ENCODE measurements at regions not wholly inside any gene's neighbourhood (a gene's known extent, or its start where the extent isn't known, plus 50 kb on each side); places are given as distances from the start of the nearest gene placed in this dataset.

DNA sequence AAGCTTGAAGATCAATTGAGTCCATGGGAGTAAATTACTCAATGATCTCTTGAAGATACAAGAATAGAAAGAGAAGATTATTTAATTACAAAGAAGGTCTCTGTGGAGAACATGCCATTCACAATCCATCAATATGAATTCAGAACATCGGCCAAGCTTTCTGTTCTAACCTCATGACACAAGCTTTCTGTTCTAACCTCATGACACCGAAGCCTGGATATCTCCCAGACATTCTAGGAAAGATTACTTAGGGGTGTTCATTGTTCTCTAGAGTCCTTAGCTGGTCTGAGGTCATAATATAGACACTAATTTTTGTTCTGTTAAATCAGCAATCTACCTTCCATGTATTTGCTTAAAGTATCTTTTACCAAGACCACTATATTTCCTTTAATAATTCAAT lies 95.5 kb downstream of the RDH14 start:
- no peak for DNase-seq

DNA sequence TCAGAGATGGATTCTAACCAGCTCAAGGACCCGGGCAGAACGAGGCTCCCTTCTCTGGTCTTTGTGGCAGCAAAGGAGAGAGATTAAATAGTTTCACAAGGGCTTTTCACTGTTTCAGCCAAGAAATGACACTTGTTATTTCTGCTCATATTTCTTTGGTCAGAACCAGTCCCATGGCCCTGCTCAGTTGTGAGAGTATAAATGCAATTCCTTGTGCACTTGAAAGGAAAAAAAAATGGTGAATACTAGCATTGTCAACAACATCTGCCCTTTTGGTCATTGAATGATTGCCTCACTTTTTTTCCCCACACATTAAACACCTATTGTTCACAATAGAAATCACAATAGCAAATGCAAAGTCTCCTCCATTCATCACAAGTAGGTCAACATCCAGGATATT lies 104.4 kb downstream of the RDH14 start:
- DNase-seq, result no peak

DNA sequence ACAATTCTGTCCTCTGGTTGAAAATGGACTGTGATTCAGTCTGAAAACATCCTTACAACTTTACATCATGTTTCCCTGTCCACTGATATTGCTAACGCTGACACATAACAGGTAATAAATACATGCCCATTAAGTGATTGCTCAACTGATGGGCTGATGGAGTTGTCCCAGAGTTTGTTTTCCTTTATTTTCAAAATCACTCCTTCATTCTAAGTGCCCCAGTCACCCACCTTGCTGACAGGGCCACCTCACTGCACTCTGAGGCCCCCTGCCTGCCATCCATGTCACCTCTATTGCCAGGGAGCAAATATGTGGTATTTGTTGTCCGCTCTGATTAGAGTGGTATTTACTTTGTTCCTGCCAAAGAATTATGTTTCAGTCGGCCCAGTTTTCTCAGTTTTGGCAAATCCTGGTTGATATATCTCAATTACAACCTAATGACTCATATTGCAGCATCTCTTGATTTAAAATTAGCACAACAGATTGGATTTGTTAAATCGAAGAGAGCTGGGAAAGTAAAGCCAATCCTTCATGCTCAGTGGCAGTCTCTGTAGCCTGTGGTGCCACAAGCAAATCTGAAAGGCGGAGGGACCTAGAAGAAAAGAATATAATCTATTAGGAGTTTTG lies 105.1 kb downstream of the RDH14 start:
- peak in 1 of 2 experiments; percentile 17 for DNase-seq

DNA sequence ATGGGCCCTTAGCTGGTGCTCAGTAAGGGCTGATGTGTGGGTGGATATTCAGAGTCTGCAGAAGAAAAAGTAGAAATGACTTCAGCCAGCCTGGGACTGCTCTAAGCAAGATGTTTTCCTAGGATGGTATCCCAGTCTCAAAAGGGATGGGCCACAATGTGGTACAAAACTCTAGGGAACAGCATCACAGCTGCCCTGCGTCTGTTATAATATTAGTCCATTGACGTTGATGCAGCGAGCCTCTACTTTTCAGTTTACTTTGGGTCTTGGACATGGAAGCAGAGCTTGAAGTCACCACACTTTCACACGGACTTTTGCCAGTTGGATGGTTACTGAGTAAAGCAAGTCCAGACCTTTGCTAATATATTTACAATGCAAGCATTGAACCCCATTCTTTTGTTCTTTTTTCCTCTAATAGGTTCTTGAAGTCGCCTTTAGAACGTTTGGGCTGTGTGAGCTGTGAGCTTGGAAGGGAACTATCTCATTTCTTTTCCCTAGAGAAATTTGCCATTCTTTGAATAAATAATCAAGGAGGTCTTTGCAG lies 105.7 kb downstream of the RDH14 start:
- DNase-seq, result no peak

DNA sequence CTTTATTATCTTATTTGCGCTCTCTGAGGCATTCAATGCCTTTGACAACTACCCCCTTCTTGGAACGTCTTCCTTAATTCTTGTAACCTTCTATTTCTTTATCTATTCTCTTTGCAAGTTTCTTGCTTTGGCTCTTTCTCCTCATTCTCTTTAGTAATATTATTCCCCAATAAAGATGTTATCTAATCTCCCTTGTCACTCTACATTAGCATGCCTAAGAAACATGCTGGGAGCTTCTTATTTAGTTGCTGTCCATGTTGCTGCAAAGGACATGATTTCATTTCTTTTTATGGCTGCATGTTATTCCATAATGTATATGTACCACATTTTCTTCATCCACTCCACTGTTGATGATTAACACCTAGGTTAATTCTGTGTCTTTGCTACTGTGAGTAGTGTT lies 113.7 kb downstream of the RDH14 start:
- DNase-seq, result no peak

DNA sequence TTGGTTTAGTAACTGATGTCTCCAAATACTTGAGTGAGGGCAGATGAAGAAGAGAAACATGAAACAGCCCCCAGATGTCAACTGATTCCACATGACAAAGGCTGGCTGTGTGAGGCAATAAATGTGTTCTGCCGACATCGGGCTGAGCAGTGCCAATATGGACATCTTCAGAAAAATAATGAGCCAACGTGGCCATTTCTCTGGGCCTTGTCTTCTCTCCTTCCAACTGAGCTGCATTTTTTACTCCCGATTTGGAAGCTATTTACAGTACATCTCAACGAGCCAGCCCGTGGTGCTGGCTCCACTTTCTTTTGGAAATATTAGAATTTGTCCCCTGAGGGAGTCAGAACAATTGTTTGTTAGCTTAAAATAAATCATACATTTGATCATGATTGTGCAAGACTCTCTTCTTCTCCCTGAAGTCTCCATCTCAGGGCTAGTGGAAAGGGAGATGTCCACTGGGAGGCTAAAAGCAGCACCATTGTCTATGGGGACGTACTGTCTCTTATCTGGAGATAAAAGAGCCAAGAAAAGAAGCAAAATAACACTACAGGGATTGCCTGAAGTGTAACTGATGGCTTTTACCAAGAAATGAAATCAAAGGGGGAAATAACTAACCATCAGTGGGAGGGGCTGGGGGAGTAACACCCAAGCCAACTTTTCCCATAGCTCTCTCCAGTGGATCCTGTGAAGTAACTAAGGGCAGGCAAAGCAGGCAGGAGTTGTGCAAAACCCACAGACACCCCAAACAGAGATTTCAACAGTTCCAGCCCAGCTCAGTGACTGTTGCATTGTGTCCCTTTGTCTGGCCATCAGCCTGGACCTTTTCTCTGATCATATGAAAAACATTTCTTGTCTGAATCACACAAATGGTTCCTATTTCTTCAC lies 114.8 kb downstream of the RDH14 start:
- DNase-seq, result peak in 1 of 2 experiments; percentile 48

DNA sequence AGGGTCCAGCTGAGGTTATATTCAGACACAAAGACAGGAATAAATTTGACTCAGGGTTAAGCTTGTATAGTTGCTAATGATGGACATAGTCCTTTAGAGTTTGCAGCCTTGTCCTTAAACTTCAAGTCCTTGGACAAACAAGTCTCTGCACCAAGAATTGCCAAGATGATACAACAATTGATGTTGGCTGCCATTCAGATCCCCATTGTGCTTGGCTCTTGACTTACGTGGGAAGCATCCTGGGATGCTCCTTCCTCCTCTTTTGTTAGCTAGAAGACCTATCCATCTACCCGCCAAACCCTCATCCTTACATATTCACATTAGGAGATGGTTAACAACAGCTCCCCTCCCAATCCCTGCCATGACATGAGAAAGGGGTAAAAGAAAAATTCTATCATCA lies 115.6 kb downstream of the RDH14 start:
- no peak for DNase-seq

DNA sequence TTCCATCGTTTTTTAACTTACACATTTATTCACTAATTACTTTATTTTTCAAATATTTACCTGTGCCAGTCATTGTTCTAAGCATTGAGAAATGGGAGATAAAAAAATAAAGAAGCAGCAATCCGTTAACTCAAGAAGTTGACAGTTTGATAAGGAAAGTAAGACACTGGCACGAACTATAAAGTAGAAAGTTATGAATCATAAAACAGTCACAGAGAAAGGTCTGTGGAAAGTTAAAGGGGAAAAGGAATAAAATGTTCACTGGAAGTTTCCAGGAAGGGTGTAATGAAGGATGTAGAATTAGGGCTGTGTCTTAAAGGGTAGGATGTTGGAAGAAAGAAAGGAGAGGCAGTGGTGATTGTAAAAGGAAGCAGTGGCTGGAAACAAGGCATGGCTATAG lies 118.9 kb downstream of the RDH14 start:
- no peak for DNase-seq

DNA sequence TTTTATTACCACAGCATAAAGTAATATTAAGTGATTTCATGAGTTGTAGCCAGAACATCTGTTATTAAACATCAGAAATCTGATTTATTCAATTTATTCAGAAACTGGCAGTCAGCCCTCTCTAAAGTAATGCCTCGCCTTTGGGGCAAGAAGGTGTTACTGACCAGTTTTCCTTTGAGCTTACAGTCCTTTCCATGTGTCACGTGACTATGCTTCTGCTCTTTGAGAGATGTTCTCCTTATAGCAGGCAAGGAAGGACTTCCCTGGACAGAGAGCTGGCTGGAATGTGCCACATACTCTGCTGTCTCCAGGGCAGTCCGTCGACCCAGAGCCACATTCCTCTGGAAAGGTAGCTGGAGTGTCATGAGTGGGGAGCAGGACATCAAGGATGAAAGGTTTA lies 119.7 kb downstream of the RDH14 start:
- DNase-seq, result no peak

DNA sequence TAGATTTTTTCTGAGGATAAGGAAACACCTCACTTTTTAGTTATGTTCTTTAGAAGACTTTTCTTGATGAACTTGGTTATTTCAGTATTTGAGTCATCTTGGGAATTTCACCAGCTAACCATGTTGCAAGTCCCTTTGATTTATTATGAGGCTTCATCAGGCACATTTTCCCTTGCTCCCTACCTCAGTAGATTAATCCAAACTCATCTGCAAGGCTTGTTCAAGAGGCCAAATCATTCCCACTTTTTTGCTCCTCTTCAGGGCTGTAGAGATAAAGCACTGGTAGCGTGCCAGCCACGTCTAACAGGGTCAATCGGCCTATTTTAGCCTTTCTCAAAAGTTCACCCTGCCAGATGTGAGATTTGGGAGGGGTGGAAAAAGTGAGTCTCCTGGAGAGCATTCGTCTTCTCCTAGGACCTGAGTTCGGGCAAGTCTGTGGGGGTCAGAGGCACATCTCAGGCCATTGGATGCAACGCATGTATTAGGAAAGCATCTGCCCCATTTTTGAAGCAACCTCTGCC lies 120.3 kb downstream of the RDH14 start:
- no peak for DNase-seq

DNA sequence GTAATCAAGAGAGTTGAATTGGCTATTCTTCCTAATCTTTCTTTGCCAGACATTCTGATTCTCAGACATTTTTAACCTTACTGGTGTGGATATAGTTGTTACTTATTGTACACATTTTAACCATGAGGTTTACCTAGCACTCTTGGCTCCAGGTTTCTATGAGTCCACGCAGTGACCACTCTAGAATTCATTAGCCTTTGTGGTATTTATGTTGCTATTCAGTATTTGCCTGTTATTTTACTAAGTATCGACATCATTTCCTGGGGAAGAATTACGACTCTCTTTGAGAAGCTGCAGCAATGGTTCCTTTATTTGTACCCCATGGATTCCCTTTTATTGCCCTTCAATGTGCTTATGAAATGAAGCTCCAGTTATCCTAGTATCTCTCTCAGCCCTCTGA lies 120.7 kb downstream of the RDH14 start:
- no peak for DNase-seq

DNA sequence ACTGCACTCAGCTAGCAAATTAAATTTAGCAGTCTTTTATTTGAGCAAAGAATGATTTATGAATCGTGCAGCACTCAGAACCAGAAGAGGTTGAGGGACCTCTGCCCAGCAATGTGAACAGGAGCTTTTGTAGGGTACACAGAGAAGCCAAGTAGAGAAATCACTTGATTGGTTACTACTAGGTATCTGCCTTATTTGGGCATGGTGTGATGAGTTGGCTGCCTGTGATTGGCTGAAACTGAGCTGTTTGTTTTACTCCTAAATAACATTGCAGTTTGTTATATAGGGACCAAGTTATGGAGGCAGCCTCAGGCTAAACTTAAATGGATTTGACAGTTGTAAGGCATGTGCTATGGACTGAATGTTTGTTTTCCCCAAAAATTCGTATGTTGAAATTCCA lies 122.5 kb downstream of the RDH14 start:
- DNase-seq, result no peak

DNA sequence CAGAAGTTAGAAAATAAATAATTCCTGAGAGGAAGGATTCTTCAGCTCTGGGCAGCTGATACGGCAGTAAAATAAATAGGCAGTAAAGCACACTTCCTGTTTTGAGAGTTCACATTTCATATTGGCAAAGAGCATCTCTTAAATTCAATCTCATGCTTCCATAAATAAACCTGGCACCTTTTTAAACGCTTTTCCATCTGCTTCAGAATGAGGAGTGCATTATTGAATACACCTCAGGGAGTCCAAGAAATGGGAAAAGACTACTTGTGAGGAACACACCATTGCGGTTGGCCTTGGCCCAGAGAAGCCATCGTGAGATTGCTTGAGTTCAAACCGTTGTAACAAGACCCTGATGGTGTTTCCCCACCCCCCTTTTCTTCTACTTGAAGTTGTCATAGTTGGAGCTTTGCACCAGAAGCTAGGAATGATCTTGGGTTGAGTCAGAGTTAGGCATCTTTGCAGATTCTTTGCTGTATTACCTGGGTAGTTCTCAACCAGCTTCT lies 123.9 kb downstream of the RDH14 start:
- DNase-seq, result no peak

DNA sequence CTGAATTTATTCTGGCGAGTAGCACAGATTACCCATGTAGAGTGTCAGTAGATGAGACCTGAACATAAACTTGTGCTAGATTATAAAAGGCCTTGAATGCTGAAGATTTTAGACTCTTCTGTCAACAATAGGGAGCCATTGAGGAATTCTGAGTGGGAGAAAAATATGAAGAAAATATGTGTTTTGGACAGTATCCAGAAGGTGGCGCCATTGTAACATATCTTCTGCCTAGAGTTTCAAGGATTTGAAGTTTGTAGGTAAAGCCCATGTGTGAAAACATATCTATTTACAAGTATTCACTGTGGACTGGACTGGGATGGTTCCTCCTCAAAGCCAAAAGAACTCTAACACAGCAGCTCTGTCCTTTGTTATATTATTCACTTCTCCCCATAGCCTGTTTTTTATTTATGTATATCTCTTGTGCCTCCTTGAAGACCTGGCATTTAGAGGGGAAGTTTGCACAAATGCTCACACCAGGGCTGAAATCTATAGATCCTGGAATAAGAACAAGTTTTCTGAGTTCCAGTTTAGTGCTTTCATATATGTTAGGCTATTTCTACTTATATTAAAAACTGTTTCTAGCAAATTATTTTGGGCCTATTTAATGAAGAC lies 124.9 kb downstream of the RDH14 start:
- peak; percentile 43 to 69 for DNase-seq

DNA sequence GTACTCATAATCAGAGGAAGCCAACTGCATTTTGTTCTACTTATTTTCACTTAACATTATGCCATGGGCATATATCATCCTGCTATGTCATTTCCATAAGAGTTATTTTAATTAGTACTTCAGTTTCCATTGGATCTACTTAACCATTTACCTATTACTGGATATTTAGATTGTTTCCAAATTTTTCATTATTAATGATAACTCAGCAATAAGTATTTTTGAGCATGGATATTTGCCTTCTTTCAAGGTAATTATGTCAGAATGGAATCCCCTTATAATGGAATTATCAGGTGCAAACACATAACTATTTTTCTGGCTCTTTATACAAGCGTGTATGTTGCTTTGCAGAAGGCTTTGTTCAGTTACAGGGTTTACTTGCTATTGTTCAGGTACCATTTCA lies 126.6 kb downstream of the RDH14 start:
- no peak for DNase-seq

DNA sequence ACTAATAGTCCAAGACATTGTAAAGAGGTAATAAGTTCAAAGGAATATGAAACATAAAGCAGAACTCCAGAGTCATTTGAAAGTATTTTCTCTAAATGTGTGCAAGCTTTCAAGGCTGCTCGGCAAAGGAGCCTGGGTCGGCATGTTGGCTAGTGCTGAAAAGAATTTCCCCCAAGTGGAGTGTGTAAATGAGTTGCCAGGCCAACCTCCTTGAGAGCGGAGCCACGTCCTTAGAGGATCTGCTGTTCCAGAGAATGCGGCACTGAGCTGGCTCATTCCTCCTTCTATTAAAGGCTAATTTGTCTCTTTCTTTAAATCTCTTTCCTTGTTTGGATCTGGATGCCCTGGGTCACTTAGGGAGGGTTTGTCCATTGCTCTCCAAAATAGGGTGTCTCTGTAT lies 127.5 kb downstream of the RDH14 start:
- DNase-seq, result no peak

DNA sequence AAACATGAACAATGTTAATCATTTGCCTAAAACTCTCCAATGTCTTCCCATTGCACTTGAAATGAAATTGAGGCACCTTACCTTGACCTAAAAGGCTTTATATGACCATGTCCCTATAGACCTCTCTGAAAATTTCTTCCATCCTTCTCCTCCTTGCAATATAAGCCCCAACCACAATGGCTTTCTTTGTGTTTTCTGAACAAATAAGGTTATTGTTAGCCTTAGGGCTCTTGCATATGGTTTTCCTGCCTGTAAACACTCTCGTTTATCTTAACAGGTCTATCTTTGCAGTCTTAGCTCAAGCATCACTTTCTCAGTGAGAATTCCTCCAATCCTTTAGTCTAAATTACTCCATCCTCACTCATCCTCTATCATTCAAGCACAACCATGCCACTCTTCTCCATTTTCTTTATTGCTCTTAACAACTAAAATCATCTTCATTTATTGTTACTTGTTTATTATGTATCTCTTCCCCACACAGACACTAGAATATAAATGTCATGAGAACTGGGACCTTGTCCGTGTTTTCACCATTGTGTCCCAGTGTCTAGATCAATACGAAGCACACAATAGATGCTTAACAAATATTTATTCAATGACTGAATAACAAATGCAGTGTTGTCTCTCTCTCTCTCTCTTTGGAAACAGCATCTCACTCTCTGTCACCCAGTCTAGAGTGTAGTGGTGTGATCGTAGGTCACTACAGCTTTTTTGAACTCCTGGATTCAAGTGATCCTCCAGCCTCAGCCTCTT lies 129.3 kb downstream of the RDH14 start:
- DNase-seq, result no peak

DNA sequence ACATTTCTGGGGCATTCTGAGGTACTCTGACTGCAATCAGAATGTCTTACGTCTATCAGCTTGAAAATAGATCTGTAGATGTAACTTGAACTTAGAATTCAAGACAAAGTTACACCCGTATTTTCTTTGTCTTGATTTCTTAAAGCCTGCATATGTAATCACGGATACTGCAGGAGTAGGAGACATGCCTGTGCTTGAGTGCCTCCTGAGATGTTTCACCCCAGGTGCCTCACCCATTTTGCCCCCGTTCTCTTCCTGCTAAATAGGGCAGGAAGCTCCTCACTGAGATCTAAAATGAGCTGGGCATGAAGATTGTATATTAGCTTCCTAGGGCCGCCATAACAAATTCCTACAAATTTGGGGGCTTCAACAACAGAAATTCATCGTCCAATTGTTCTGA lies 131.9 kb downstream of the RDH14 start:
- DNase-seq, result no peak

DNA sequence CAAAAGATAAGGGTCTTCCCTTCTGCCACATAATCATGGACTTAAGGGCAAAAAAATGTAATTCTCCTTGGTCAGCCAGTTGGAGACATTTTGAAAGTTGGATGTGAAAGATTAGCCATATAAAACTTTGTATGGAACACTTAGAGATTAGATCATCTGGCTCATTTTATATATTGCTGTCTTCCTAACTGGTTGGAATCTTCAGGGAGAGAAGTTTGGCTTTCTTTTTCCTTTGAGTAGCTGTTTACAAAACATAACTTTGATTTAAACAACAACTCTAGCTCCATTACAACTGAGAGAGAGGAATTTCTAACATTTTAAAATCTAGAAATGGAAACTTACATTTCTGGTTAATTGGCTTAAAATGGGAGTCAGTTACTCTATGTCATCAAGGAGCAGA lies 132.7 kb downstream of the RDH14 start:
- no peak for DNase-seq

DNA sequence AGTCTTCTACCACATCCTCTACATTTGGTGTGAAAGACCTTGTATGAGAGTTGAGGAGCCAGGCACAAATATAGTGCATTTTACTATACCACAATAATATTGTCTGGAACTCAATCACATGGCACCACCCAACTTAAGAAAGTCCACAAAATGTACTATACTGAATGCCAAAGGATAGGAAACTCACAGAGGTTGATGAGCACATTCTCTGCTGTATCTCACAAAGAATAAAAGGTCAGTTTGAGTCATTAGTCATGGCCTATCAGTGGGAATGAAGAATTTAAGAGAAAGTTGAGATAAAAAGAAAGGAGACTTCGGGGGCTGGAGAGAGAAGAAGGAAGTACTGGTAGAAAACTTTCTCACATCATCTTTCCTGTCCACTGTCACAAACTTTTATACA lies 134.3 kb downstream of the RDH14 start:
- DNase-seq, result no peak

DNA sequence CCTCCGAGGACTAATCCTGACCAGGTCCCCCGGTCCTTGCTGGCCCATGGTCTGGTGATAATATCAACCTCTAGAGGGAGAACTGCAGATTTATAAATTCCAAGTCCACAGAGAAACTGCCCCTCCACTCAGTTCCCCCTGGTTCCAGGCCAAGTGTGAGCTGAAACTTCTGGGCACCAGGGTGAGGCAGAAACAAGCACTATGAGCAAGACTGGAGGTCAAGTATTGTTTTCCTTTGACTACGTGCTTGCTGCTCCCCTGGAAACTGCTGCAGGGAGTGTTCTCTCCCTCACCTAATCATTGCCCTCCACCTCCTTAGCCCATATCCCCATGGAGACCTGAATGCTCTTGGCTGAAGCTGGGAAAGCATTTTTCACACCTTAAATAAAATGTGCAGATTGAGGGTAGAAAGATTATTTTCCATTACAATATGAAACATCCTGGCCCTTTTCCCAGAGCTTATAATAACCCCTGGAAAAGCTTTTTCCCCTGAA lies 135.2 kb downstream of the RDH14 start:
- DNase-seq, result no peak

DNA sequence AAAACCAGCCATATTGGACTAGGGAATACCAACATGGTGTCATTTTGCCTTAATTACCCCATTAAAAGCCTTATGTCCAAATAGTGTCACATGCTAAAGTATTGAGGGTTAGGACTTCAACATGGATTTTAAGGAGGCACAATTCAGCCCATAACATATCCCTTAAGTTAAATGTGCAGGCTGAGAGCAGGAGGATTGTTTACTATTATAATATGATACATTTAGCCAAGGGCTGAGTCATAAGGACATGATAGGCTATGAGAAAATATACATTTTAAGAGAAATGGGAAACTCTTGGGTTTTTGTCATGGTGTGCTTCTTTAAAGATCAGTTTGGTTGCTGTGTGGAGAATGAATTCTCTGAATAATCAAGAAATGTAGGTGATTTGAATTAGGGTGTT lies 136.8 kb downstream of the RDH14 start:
- DNase-seq, result no peak

Data from NCI-H524 (cell line).